IPS-NIHi11 (cell line): ENCODE measurements at regions not wholly inside any gene's neighbourhood (a gene's known extent, or its start where the extent isn't known, plus 50 kb on each side); places are given as distances from the start of the nearest gene placed in this dataset.
A peak's percentile ranks its signal among the peaks of the same experiment; 100 is the strongest.

Experiments
- DNase-seq: peaks from one replicate; pipeline ENCODE4 v3.0.0; 2012; ENCODE audit warnings: mixed read lengths, low spot score

GRCh38 chr1:30198795-30199403 lies 524.5 kb downstream of the MATN1 start:
- DNase-seq = no peak

DNA sequence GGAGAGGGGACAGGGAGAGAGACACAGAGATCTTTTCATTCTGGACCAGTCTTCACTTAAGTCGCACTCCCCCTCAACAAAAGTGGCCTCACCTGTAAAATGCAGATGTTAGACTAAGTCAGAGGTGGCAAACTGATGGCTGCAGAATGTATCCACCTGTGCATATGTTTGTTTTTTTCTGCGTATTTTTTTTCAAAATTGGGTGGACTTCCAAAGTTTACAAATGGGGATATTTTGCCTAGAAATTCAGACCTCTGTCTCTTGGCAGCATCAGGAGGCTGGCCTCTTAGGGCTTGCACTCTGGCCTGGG lies 525.0 kb downstream of the MATN1 start:
- DNase-seq = no peak

DNA sequence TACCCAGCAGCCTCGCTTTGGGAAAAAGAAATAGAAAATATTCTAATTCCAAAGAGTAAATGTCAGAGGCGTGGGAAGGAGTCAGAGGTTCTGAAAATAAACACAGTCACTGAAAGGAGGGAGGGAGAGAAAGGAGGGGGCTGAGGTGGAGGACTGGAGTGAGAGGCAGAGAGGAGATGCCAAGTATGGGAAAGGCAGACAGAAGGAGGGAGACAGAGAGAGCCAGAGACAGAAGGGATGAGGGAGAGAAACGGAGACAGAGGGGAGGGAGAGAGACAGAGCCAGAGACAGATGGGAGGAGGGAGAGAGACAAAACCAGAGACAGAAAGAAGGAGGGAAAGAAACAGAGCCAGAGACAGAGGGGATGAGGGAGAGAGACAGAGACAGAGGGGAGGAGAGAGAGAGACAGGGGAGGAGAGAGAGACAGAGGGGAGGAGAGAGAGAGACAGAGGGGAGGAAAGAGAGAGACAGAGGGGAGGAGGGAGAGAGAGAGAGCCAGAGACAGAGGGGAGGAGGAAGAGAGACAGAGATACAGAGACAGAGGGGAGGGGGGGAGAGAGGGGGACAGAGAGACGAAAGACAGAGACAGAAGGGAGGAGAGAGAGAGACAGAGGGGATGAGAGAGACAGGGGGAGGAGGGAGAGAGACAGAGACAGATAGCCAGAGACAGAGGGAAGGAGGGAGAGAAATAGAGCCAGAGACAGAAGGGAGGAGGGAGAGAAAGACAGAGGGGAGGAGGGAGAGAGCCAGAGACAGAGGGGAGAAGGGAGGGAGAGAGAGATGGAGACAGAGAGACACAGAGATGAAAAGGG lies 525.5 kb downstream of the MATN1 start:
- DNase-seq = no peak

GRCh38 chr1:30196872-30197638 lies 526.3 kb downstream of the MATN1 start:
- DNase-seq = no peak

- DNase-seq = no peak
These were observed 526.9 kb downstream of the MATN1 start for GRCh38 chr1:30196457-30196856.

DNA sequence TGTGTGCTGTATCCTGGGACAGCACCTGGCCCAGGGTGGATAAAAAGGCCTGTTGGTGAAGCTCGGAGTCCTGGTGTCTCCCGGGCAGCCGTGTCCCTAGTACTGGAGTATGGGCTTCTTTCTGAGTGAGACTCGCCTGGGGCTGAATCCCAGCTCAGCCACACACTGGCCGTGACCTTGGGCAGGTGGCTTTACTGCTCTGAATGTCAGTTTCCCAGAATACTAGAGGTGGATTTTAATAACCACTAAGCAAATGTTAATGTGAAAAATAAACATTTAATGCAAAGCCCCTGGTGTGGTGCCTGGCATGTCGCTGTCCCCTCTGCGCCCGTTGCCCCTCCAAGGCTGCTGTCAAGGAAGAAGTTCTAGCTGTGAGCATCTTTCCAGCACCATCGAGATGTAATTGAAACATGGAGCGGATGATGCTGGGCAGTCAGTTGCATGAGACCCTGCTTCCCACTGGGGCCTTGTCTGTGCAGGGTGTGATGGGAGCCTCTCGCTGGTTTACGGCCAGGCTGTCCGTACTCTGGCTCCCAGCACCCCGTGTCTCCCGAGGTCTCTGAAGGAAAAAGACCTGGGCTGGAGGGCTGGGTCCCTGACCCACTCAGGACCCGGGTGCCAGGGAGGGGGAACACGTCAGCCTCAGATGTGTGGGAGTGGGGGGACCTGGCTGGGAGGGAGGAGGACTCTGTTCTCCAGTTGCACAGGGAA lies 527.8 kb downstream of the MATN1 start:
- DNase-seq = no peak

GRCh38 chr1:30194741-30195423 lies 528.5 kb downstream of the MATN1 start:
- DNase-seq = no peak

GRCh38 chr1:30194046-30194619 lies 529.3 kb downstream of the MATN1 start:
- DNase-seq = no peak

GRCh38 chr1:30192969-30193630 lies 530.3 kb downstream of the MATN1 start:
- DNase-seq = no peak

DNA sequence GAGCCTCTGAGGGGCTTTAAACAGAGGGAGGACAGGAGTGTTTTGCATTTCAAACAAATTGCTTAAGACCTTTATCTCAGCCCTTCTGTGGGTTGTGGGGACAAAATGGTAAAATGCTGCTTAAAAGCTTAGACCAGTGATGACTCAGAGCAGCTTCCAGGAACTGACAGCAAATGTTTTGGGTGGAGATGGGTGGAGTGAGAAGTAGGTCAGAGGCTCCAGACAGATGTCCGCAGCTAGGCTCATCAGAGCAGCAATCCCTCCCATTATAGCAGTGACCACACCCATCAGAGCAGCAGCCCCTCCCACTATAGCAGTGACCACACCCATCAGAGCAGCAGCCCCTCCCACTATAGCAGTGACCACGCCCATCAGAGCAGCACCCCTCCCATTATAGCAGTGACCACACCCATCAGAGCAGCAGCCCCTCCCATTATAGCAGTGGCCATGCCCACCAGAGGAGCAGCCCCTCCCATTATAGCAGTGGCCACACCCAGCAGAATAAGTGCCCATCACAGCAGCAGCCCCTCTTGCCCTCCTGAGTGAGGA lies 532.2 kb downstream of the MATN1 start:
- DNase-seq = peak; percentile 29

GRCh38 chr1:30190511-30191153 lies 532.8 kb downstream of the MATN1 start:
- DNase-seq = no peak

GRCh38 chr1:30189818-30190500 lies 533.4 kb downstream of the MATN1 start:
- no peak for DNase-seq

DNA sequence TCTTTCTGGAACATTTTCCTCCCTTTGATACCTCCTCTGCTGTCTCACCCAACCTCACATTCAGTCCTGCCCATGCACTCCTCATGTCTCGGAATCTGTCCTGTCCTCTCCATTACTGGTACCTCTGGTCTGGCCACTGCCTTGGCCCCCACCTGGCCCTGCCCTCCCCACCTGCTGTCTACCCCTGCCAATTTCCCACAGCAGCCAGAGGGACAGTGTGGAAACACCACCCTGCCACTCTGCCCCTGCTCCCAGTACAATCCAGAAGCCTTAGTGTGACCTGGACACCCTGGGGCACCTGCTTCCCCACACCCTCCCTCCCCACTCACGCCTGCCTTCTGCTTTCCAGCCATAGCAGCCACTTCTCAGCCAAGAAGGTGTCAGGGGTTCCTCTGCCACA lies 534.4 kb downstream of the MATN1 start:
- DNase-seq = no peak

DNA sequence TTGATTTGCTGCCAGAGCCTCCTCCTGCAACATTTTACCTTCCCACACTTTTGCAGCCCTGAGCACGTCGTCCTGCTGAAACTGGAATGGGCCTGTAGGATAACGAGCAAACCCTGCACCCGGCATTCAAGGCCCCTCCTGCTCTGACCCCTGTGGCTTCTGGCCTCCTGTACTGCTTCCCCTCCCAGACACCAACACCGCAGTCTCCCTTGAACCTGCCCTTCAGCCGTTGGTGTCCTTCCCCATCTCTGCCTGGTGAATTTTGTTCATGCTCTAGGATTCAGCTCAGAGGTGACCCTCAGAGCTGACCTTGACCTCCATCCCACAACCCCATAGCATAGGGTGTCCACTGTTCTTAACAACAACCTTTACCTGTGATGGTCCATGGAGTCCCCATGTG lies 535.1 kb downstream of the MATN1 start:
- no peak for DNase-seq

GRCh38 chr1:30187413-30188023 lies 535.9 kb downstream of the MATN1 start:
- no peak for DNase-seq

DNA sequence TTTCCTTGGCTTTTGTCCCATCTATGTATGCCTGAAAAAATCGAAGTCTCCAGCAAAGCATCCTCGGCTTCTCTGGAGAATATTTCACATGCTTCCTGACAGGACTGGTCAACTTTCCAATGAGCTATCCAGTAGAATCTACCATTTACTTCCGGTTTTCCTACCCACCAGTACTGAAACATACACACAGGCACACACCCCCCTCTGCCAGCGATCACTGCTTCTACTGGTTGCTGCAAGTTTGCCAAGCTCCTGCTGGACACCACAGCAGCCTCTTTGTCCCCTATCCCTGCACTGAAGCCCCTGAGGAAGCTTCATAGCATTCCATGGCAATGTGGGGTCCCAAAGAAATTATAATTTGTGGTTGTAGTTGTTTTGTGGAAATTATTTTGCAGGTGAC lies 536.8 kb downstream of the MATN1 start:
- DNase-seq = no peak

DNA sequence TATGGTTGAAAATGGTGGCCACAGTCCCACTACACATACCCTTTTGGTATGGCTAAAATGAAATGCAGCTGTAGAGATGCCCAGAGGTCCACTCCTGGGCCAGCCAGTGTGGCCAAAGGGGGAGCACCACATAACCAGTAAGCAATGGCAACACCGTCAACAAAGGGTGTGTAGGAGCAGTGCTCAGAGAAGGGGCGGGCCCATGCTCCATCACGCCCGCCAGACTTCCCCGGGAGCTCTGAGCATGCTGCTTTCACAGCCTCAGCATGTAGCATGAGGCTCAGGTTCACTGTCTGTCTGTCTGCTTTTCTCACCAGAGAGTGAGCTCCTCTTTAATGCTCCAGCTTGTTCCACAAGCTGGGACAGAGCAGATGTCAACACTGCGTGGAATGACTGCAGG lies 537.6 kb downstream of the MATN1 start:
- no peak for DNase-seq

DNA sequence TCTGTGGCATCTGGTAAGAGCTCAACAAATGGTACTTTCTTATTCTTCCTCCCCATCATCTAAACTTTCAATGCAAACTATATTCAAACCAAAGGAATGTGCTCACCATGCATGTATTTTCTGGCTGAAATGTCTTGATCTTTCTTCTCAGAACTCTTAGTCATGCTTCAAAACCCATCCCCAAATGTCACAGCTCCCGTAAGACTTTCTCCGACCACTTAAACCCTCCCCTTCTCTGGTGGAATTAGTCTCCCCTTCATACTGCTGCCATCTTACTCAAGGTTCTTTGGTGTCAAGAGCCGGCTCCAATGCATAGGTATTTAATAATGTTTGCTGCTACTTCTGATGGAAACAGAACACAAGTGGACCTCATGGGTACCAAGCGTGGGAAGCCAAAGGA lies 538.1 kb downstream of the MATN1 start:
- DNase-seq = no peak
